ENCODE measurements at regions not wholly inside any gene's neighbourhood (a gene's known extent, or its start where the extent isn't known, plus 50 kb on each side); places are given as distances from the start of the nearest gene placed in this dataset.

DNA sequence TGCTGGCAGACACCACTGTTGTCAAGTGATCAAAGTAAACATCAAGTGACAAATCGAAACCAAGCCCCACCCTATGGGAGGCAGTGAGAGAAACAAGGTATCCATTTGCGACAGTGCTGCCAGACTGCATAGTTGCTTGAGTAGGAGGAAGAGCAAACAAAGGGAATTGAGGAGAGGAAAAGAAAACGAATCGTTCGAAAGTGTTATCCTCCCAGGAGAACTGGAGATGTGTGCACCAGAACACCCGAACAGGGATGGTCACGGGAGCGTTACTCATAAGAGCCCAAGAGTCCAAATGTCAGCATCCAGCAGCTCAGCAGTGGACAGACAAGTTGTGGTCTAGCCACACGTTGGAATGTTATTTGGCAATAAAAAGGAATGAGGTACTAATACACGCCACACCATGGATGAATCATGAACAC lies 58.4 kb upstream of the NUP50 start:
- DNase-seq: no peak
- Histone ChIP-seq H3K9me3 (ENCODE audit: control insufficient read depth, low read length) (no peaks in the 10 kb centered on the region), H3K27me3 (replicated peaks; ENCODE audit: control insufficient read depth, insufficient read depth, low read length, poor library complexity, severe bottlenecking) (no peaks in the 10 kb centered on the region), H3K36me3 (ENCODE audit: control insufficient read depth, insufficient read depth, low read length) (no peaks in the 10 kb centered on the region), H3K4me3 (ENCODE audit: insufficient read depth, low read depth, low read length, poor library complexity, severe bottlenecking) (no peak overlapping the region), H3K4me1 (ENCODE audit: control insufficient read depth, insufficient read depth, low read length, poor library complexity, severe bottlenecking) (no peaks in the 10 kb centered on the region), H3K27ac (ENCODE audit: insufficient read depth, low read length, poor library complexity, severe bottlenecking) (no peak overlapping the region)

DNA sequence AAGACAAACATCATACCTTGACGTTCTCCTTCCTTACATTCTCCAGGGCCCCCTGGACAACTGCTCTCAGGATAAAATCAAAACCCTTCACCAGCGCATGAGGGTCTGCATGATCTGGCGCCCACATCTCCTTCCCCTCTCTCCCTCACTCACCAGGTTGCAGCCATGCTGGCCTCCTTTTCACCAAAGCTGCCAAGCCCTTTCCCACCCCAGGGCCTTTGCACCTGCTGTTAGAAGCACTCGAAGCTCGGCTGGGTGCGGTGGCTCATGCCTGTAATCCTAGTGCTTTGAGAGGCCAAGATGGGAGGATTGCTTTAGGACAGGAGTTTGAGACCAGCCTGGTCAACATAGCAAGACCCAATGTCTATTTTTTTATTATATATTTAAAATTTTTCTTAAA lies 56.1 kb upstream of the NUP50 start:
- no peaks in the 10 kb centered on the region for H3K36me3 ChIP-seq (ENCODE audit: control insufficient read depth, insufficient read depth, low read length)
- no peaks in the 10 kb centered on the region for H3K4me1 ChIP-seq (ENCODE audit: control insufficient read depth, insufficient read depth, low read length, poor library complexity, severe bottlenecking)
- no peak for DNase-seq
- H3K27ac ChIP-seq (ENCODE audit: insufficient read depth, low read length, poor library complexity, severe bottlenecking): no peak overlapping the region
- no peak overlapping the region for H3K4me3 ChIP-seq (ENCODE audit: insufficient read depth, low read depth, low read length, poor library complexity, severe bottlenecking)
- H3K27me3 ChIP-seq (replicated peaks; ENCODE audit: control insufficient read depth, insufficient read depth, low read length, poor library complexity, severe bottlenecking): no peaks in the 10 kb centered on the region
- no peaks in the 10 kb centered on the region for H3K9me3 ChIP-seq (ENCODE audit: control insufficient read depth, low read length)

GRCh38 chr22:45112136-45112879 lies 51.4 kb upstream of the NUP50 start:
- no peak for DNase-seq
- Histone ChIP-seq H3K36me3 (ENCODE audit: control insufficient read depth, insufficient read depth, low read length) (no peaks in the 10 kb centered on the region), H3K4me3 (ENCODE audit: insufficient read depth, low read depth, low read length, poor library complexity, severe bottlenecking) (no peak overlapping the region), H3K27me3 (replicated peaks; ENCODE audit: control insufficient read depth, insufficient read depth, low read length, poor library complexity, severe bottlenecking) (no peaks in the 10 kb centered on the region), H3K4me1 (ENCODE audit: control insufficient read depth, insufficient read depth, low read length, poor library complexity, severe bottlenecking) (no peaks in the 10 kb centered on the region), H3K9me3 (ENCODE audit: control insufficient read depth, low read length) (no peaks in the 10 kb centered on the region), H3K27ac (ENCODE audit: insufficient read depth, low read length, poor library complexity, severe bottlenecking) (no peak overlapping the region)
